Adrenal gland (tissue), 5 donors: ENCODE measurements at regions not wholly inside any gene's neighbourhood (a gene's known extent, or its start where the extent isn't known, plus 50 kb on each side); places are given as distances from the start of the nearest gene placed in this dataset.

Source experiments
- CTCF ChIP-seq, 6 experiments: fragments of 450-650 bp in 4 of 6; fragments of 200-600 bp in 2 of 6; sonication (generic) in 1 of 6; IDR thresholded peaks; 1 replicate in 5 of 6; 2 replicates in 1 of 6; pipeline versions ENCODE4 v1.5.1 to v1.8.0; 2016 to 2021; ENCODE audit warnings: antibody characterized with exemption in 6 of 6, mild to moderate bottlenecking in 2 of 6, moderate library complexity in 1 of 6
- POLR2A ChIP-seq, 2 donors: fragments of 450-650 bp; IDR thresholded peaks; one replicate each; pipeline ENCODE4 v1.6.1; 2017; ENCODE audit warnings: antibody characterized with exemption in 2 of 2, mild to moderate bottlenecking in 2 of 2, moderate library complexity in 1 of 2
- donor health status: DM: no; HTN: no; CAD: no.

- no peak for TF ChIP-seq CTCF (IDR thresholded peaks at IDR 0.05)
- no peak for TF ChIP-seq POLR2A (IDR thresholded peaks at IDR 0.05)
These were observed 66.1 kb upstream of the TMPRSS2 start for GRCh38 chr21:41573902-41574690.
